ENCODE measurements at regions not wholly inside any gene's neighbourhood (a gene's known extent, or its start where the extent isn't known, plus 50 kb on each side); places are given as distances from the start of the nearest gene placed in this dataset.

DNA sequence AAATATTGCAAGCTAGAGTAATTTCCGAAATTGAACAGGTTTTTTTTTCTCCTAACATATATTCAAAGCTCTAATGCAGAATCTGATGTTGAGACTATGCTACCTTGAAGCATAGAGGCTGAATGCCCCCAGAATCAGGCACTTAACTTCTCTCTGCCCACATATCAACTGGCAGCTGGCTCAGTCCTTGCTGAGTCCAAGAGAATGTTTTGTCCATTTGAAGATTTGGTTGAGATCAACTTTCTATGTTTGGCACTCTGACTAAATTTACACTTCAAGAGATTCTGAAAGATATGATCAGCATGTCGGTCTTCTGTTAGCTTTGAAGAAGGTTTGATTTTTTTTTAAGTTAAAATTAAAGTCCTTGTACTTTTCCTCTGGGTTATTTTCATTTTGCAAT lies 1298.1 kb downstream of the EPHA7 start:
- TF ChIP-seq, protein P1, sequence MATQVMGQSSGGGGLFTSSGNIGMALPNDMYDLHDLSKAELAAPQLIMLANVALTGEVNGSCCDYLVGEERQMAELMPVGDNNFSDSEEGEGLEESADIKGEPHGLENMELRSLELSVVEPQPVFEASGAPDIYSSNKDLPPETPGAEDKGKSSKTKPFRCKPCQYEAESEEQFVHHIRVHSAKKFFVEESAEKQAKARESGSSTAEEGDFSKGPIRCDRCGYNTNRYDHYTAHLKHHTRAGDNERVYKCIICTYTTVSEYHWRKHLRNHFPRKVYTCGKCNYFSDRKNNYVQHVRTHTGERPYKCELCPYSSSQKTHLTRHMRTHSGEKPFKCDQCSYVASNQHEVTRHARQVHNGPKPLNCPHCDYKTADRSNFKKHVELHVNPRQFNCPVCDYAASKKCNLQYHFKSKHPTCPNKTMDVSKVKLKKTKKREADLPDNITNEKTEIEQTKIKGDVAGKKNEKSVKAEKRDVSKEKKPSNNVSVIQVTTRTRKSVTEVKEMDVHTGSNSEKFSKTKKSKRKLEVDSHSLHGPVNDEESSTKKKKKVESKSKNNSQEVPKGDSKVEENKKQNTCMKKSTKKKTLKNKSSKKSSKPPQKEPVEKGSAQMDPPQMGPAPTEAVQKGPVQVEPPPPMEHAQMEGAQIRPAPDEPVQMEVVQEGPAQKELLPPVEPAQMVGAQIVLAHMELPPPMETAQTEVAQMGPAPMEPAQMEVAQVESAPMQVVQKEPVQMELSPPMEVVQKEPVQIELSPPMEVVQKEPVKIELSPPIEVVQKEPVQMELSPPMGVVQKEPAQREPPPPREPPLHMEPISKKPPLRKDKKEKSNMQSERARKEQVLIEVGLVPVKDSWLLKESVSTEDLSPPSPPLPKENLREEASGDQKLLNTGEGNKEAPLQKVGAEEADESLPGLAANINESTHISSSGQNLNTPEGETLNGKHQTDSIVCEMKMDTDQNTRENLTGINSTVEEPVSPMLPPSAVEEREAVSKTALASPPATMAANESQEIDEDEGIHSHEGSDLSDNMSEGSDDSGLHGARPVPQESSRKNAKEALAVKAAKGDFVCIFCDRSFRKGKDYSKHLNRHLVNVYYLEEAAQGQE (IDR thresholded peaks at IDR 0.05; ENCODE audit: borderline replicate concordance): no peak
- TF ChIP-seq, protein P2, sequence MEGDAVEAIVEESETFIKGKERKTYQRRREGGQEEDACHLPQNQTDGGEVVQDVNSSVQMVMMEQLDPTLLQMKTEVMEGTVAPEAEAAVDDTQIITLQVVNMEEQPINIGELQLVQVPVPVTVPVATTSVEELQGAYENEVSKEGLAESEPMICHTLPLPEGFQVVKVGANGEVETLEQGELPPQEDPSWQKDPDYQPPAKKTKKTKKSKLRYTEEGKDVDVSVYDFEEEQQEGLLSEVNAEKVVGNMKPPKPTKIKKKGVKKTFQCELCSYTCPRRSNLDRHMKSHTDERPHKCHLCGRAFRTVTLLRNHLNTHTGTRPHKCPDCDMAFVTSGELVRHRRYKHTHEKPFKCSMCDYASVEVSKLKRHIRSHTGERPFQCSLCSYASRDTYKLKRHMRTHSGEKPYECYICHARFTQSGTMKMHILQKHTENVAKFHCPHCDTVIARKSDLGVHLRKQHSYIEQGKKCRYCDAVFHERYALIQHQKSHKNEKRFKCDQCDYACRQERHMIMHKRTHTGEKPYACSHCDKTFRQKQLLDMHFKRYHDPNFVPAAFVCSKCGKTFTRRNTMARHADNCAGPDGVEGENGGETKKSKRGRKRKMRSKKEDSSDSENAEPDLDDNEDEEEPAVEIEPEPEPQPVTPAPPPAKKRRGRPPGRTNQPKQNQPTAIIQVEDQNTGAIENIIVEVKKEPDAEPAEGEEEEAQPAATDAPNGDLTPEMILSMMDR (IDR thresholded peaks at IDR 0.05; ENCODE audit: poor library complexity, severe bottlenecking): no peak
- TF ChIP-seq EP300 (conservative IDR thresholded peaks at IDR 0.05; ENCODE audit: poor library complexity, severe bottlenecking) (no peak), POLR2AphosphoS5 (IDR thresholded peaks at IDR 0.05) (no peak), TAF1 (IDR thresholded peaks at IDR 0.05; ENCODE audit: low read depth) (no peak), MXI1 (conservative IDR thresholded peaks at IDR 0.05; ENCODE audit: poor library complexity, severe bottlenecking) (no peak), EZH2 (IDR thresholded peaks at IDR 0.05; ENCODE audit: borderline replicate concordance, insufficient read depth, low read length, poor library complexity, severe bottlenecking) (no peak), RAD21 (conservative IDR thresholded peaks at IDR 0.05) (no peak), SMC3 (conservative IDR thresholded peaks at IDR 0.05; ENCODE audit: poor library complexity) (no peak)

DNA sequence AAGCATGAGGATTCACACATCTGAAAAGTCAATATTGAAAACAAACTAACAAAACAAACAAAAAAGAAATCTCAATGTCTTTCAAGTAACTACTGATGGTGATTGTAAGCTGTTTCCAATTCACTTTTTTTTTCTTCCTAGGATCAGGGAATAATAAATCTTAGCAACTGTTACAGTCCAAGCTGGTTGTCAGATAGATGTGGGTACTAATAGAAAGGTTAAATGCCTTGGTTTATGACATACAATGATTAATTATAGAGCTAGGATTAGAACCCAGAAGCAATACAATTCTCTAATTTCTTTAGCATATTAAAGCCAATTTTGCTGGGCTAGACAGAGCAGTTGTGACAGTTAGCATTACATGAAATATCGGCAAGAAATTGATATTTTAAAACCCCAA lies 1301.6 kb downstream of the EPHA7 start:
- H3K9me2 ChIP-seq (ENCODE audit: insufficient read depth, low read length): no peaks in the 10 kb centered on the region
- no peak overlapping the region for H2AFZ ChIP-seq (ENCODE audit: low read depth, low read length)
- H3K9me3 ChIP-seq (ENCODE audit: low read length): no peaks in the 10 kb centered on the region
- no peak overlapping the region for H3K27ac ChIP-seq (ENCODE audit: low read length)
- H4K20me1 ChIP-seq (ENCODE audit: insufficient read depth): no peaks in the 10 kb centered on the region
- TF ChIP-seq MXI1 (conservative IDR thresholded peaks at IDR 0.05; ENCODE audit: poor library complexity, severe bottlenecking): no peak
- TF ChIP-seq, protein P2 (IDR thresholded peaks at IDR 0.05; ENCODE audit: poor library complexity, severe bottlenecking): no peak
- TF ChIP-seq POLR2AphosphoS5 (IDR thresholded peaks at IDR 0.05): no peak
- no peak for TF ChIP-seq RAD21 (conservative IDR thresholded peaks at IDR 0.05)
- no peak for TF ChIP-seq SMC3 (conservative IDR thresholded peaks at IDR 0.05; ENCODE audit: poor library complexity)
- TF ChIP-seq EZH2 (IDR thresholded peaks at IDR 0.05; ENCODE audit: borderline replicate concordance, insufficient read depth, low read length, poor library complexity, severe bottlenecking): no peak
- TF ChIP-seq, protein P1 (IDR thresholded peaks at IDR 0.05; ENCODE audit: borderline replicate concordance): no peak
- TF ChIP-seq EP300 (conservative IDR thresholded peaks at IDR 0.05; ENCODE audit: poor library complexity, severe bottlenecking): no peak
- TF ChIP-seq TAF1 (IDR thresholded peaks at IDR 0.05; ENCODE audit: low read depth): no peak
- H3K9ac ChIP-seq (ENCODE audit: low read length): no peak overlapping the region
- no peaks in the 10 kb centered on the region for H3K27me3 ChIP-seq (ENCODE audit: insufficient read depth, low read depth, low read length)
- no peaks in the 10 kb centered on the region for H3K36me3 ChIP-seq (ENCODE audit: insufficient read depth, low read length)
- H3K79me2 ChIP-seq (replicated peaks; ENCODE audit: insufficient read depth, low read length): no peaks in the 10 kb centered on the region
- no peaks in the 10 kb centered on the region for H3F3A ChIP-seq (ENCODE audit: insufficient read depth, low read length, poor library complexity, severe bottlenecking)
- H3K4me2 ChIP-seq (ENCODE audit: low read length): no peak overlapping the region
- no peak overlapping the region for H3K4me3 ChIP-seq (ENCODE audit: low read length)

More for the DNA sequence above, 1298.1 kb downstream of the EPHA7 start:
- H3K4me3 ChIP-seq (ENCODE audit: low read length): no peak overlapping the region
- H3K36me3 ChIP-seq (ENCODE audit: insufficient read depth, low read length): no peaks in the 10 kb centered on the region
- no peaks in the 10 kb centered on the region for H3K9me3 ChIP-seq (ENCODE audit: low read length)
- H3K27me3 ChIP-seq (ENCODE audit: insufficient read depth, low read depth, low read length): no peaks in the 10 kb centered on the region
- no peak overlapping the region for H2AFZ ChIP-seq (ENCODE audit: low read depth, low read length)
- no peak overlapping the region for H3K9ac ChIP-seq (ENCODE audit: low read length)
- H3K4me2 ChIP-seq (ENCODE audit: low read length): no peak overlapping the region
- H3K27ac ChIP-seq (ENCODE audit: low read length): no peak overlapping the region
- H3K79me2 ChIP-seq (replicated peaks; ENCODE audit: insufficient read depth, low read length): no peaks in the 10 kb centered on the region
- no peaks in the 10 kb centered on the region for H4K20me1 ChIP-seq (ENCODE audit: insufficient read depth)
- no peaks in the 10 kb centered on the region for H3K9me2 ChIP-seq (ENCODE audit: insufficient read depth, low read length)
- H3F3A ChIP-seq (ENCODE audit: insufficient read depth, low read length, poor library complexity, severe bottlenecking): no peaks in the 10 kb centered on the region
